ENCODE measurements at regions not wholly inside any gene's neighbourhood (a gene's known extent, or its start where the extent isn't known, plus 50 kb on each side); places are given as distances from the start of the nearest gene placed in this dataset.

DNA sequence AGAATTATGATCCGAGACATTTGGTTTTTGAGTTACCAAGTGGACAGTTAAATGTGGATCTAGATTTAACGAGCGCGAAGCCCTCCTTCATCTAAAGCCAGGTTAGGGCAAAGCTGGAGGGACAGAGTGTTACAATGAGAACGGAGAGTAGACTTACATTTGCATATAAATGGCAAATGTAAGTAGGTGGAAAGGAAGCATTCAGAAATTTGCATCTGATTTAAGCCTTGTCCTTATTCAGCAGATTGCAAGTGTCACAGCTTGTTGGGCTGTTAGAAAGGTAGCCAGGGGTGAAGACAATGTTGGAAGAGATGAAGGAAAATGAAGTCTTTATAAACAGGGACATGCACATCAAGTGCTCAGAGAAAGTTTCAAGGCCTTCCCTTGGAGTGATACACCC lies 806.2 kb downstream of the GALC start:
- TF ChIP-seq, protein P1, sequence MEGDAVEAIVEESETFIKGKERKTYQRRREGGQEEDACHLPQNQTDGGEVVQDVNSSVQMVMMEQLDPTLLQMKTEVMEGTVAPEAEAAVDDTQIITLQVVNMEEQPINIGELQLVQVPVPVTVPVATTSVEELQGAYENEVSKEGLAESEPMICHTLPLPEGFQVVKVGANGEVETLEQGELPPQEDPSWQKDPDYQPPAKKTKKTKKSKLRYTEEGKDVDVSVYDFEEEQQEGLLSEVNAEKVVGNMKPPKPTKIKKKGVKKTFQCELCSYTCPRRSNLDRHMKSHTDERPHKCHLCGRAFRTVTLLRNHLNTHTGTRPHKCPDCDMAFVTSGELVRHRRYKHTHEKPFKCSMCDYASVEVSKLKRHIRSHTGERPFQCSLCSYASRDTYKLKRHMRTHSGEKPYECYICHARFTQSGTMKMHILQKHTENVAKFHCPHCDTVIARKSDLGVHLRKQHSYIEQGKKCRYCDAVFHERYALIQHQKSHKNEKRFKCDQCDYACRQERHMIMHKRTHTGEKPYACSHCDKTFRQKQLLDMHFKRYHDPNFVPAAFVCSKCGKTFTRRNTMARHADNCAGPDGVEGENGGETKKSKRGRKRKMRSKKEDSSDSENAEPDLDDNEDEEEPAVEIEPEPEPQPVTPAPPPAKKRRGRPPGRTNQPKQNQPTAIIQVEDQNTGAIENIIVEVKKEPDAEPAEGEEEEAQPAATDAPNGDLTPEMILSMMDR (IDR thresholded peaks at IDR 0.05; ENCODE audit: insufficient read depth, low read depth, low read length), result no peak
- no peak for TF ChIP-seq EZH2 (IDR thresholded peaks at IDR 0.05; ENCODE audit: insufficient read depth, low read length)
